Thyroid gland (tissue), 4 donors: ENCODE measurements at regions not wholly inside any gene's neighbourhood (a gene's known extent, or its start where the extent isn't known, plus 50 kb on each side); places are given as distances from the start of the nearest gene placed in this dataset.

Source experiments
- POLR2A ChIP-seq, 2 donors: fragments of 450-650 bp; IDR thresholded peaks; one replicate each; pipeline ENCODE4 v1.6.1; 2017; ENCODE audit warnings: antibody characterized with exemption in 2 of 2, mild to moderate bottlenecking in 2 of 2, moderate library complexity in 1 of 2
- TF ChIP-seq, protein P1 (sequence below), 6 experiments: fragments of 200-600 bp in 3 of 6; fragments of 450-650 bp in 3 of 6; sonication (generic) in 3 of 6; IDR thresholded peaks; one replicate each; pipeline ENCODE4 v1.5.1; 2016 to 2019; ENCODE audit warnings: antibody characterized with exemption in 6 of 6, mild to moderate bottlenecking in 2 of 6, inconsistent platforms in 1 of 6, moderate library complexity in 1 of 6

DNA sequence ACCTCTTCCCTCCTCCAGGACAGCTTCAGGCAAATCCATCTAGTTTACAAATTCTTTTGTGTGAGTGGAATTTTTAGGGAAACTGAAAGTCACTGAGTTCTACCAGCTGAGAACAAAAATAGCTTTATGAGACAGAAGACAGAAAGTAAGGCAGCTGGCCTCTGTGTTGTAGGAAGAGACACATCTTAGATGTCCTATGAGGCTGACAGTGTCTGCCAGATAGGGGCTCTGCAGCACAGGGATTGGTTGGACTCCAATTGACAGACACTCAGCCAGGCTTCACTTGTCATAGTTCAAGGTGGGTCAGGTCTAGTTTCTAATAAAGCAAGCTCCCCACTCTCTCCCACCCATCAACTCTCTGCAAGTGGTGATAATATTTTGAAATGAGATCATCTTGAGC, 574.9 kb downstream of the CCSER2 start:
- TF ChIP-seq POLR2A (IDR thresholded peaks at IDR 0.05) = no peak
- TF ChIP-seq, protein P1, sequence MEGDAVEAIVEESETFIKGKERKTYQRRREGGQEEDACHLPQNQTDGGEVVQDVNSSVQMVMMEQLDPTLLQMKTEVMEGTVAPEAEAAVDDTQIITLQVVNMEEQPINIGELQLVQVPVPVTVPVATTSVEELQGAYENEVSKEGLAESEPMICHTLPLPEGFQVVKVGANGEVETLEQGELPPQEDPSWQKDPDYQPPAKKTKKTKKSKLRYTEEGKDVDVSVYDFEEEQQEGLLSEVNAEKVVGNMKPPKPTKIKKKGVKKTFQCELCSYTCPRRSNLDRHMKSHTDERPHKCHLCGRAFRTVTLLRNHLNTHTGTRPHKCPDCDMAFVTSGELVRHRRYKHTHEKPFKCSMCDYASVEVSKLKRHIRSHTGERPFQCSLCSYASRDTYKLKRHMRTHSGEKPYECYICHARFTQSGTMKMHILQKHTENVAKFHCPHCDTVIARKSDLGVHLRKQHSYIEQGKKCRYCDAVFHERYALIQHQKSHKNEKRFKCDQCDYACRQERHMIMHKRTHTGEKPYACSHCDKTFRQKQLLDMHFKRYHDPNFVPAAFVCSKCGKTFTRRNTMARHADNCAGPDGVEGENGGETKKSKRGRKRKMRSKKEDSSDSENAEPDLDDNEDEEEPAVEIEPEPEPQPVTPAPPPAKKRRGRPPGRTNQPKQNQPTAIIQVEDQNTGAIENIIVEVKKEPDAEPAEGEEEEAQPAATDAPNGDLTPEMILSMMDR (IDR thresholded peaks at IDR 0.05) = no peak
